ENCODE measurements at regions not wholly inside any gene's neighbourhood (a gene's known extent, or its start where the extent isn't known, plus 50 kb on each side); places are given as distances from the start of the nearest gene placed in this dataset.

GRCh38 chr9:129342591-129343423, 164.7 kb upstream of the IER5L start:
- no peak overlapping the region for H3K4me3 ChIP-seq
- H3K4me1 ChIP-seq: no peaks in the 10 kb centered on the region
- no peaks in the 10 kb centered on the region for H3K27me3 ChIP-seq
- H3K27ac ChIP-seq: peak overlapping the region in 2 of 4 donors; percentile 36 to 72
- 76 to 90% methylated on average over 6 to 10 of the region's 16 CpGs for WGBS, 2 donors
- no peaks in the 10 kb centered on the region for H3K36me3 ChIP-seq (replicated peaks in 1 of 2; ENCODE audit: insufficient read depth in 1 of 2, low read depth in 2 of 2)
- intact Hi-C loops (cut with DNase I): no loop called here
- DNase-seq: no peak
- ATAC-seq: no peak
- TF ChIP-seq POLR2A (IDR thresholded peaks at IDR 0.05): no peak
- no peak for TF ChIP-seq CTCF (IDR thresholded peaks at IDR 0.05)
- no peaks in the 10 kb centered on the region for H3K9me3 ChIP-seq

GRCh38 chr9:129341987-129342348, 163.9 kb upstream of the IER5L start:
- H3K4me3 ChIP-seq: no peak overlapping the region
- no peaks in the 10 kb centered on the region for H3K4me1 ChIP-seq
- no peaks in the 10 kb centered on the region for H3K9me3 ChIP-seq
- DNase-seq (no peak), ATAC-seq (no peak)
- WGBS, 2 donors: 89 to 93% methylated on average over 8 of the region's 8 CpGs
- no peaks in the 10 kb centered on the region for H3K27me3 ChIP-seq
- H3K36me3 ChIP-seq (replicated peaks in 1 of 2; ENCODE audit: insufficient read depth in 1 of 2, low read depth in 2 of 2): no peaks in the 10 kb centered on the region
- no peak overlapping the region for H3K27ac ChIP-seq
- TF ChIP-seq POLR2A (IDR thresholded peaks at IDR 0.05): no peak
- TF ChIP-seq CTCF (IDR thresholded peaks at IDR 0.05): no peak
- intact Hi-C loops (cut with DNase I): no loop called here

GRCh38 chr9:129341171-129341986, 163.3 kb upstream of the IER5L start:
- H3K4me1 ChIP-seq: peaks cover 5% of the 10 kb centered on the region
- no peaks in the 10 kb centered on the region for H3K36me3 ChIP-seq (replicated peaks in 1 of 2; ENCODE audit: insufficient read depth in 1 of 2, low read depth in 2 of 2)
- DNase-seq: no peak
- intact Hi-C loops (cut with DNase I): no loop called here
- H3K27me3 ChIP-seq: no peaks in the 10 kb centered on the region
- ATAC-seq: no peak
- H3K4me3 ChIP-seq: no peak overlapping the region
- 75 to 81% methylated on average over 8 to 29 of the region's 30 CpGs for WGBS, 2 donors
- TF ChIP-seq POLR2A (IDR thresholded peaks at IDR 0.05) (no peak), CTCF (IDR thresholded peaks at IDR 0.05) (no peak)
- no peaks in the 10 kb centered on the region for H3K9me3 ChIP-seq
- no peak overlapping the region for H3K27ac ChIP-seq

GRCh38 chr9:129340427-129341170, 162.5 kb upstream of the IER5L start:
- no peak for ATAC-seq
- Histone ChIP-seq H3K4me1 (peaks cover 12% of the 10 kb centered on the region), H3K9me3 (no peaks in the 10 kb centered on the region), H3K27me3 (no peaks in the 10 kb centered on the region), H3K27ac (no peak overlapping the region), H3K4me3 (no peak overlapping the region), H3K36me3 (replicated peaks in 1 of 2; ENCODE audit: insufficient read depth in 1 of 2, low read depth in 2 of 2) (no peaks in the 10 kb centered on the region)
- intact Hi-C loops (cut with DNase I): no loop called here
- DNase-seq: no peak
- WGBS, 2 donors: 71 to 80% methylated on average over 13 to 15 of the region's 15 CpGs
- TF ChIP-seq POLR2A (IDR thresholded peaks at IDR 0.05) (no peak), CTCF (IDR thresholded peaks at IDR 0.05) (no peak)

All from body of pancreas (tissue), 4 donors.